K562 (cell line): ENCODE measurements at regions not wholly inside any gene's neighbourhood (a gene's known extent, or its start where the extent isn't known, plus 50 kb on each side); places are given as distances from the start of the nearest gene placed in this dataset.
A peak's percentile ranks its signal among the peaks of the same experiment; 100 is the strongest.

Experiments used
- ESRRA ChIP-seq: fragments of 450-650 bp; IDR thresholded peaks from 2 replicates; pipeline ENCODE4 v1.6.1; 2014; ENCODE audit warnings: low read depth, mild to moderate bottlenecking, moderate library complexity, borderline replicate concordance
- HMG20B ChIP-seq: fragments of 250-450 bp; sonication (Bioruptor Pico); IDR thresholded peaks from 2 replicates; pipeline ENCODE4 v1.5.0; 2021; ENCODE audit warnings: mild to moderate bottlenecking
- ILK ChIP-seq: fragments of 450-650 bp; IDR thresholded peaks from 2 replicates; pipeline ENCODE4 v1.6.1; 2016; ENCODE audit warnings: missing genetic modification characterization, low read depth, mild to moderate bottlenecking, missing compliant biosample characterization, moderate library complexity, borderline replicate concordance
- KDM2B ChIP-seq: fragments of 250-450 bp; sonication (Bioruptor Pico); IDR thresholded peaks from 2 replicates; pipeline ENCODE4 v1.8.0; 2021; ENCODE audit warnings: mild to moderate bottlenecking, moderate library complexity
- MEF2A ChIP-seq: IDR thresholded peaks from 2 replicates; pipeline ENCODE4 v1.6.1; 2011; ENCODE audit warnings: low read depth, mild to moderate bottlenecking, low read length, moderate library complexity; ENCODE audit not compliant: control insufficient read depth
- POU5F1 ChIP-seq: fragments of 150-350 bp; IDR thresholded peaks from 2 replicates; pipeline ENCODE4 v1.6.1; 2014; ENCODE audit warnings: borderline replicate concordance, low read length, low read depth, mild to moderate bottlenecking; ENCODE audit not compliant: partially characterized antibody
- SMAD3 ChIP-seq: fragments of 450-650 bp; formaldehyde crosslinking; conservative IDR thresholded peaks from 2 replicates; pipeline ENCODE4 v1.4.0; 2020; ENCODE audit warnings: mild to moderate bottlenecking
- TCF3 ChIP-seq: sonication (generic); formaldehyde crosslinking; IDR thresholded peaks from 2 replicates; pipeline ENCODE4 v1.4.0; 2020; ENCODE audit warnings: mild to moderate bottlenecking, missing genetic modification reagents

GRCh38 chr1:121483961-121484424 lies 299.2 kb downstream of the SRGAP2C start:
- TF ChIP-seq ILK (tag) = no peak
- TF ChIP-seq MEF2A = no peak
- TF ChIP-seq POU5F1 = no peak
- no peak for TF ChIP-seq TCF3
- TF ChIP-seq KDM2B = no peak
- TF ChIP-seq SMAD3 (CRISPR knock-in tag) = 0 out of 2 replicates have a peak, but pooled peaks have one; percentile 46
- no peak for TF ChIP-seq HMG20B (CRISPR knock-in tag)
- TF ChIP-seq ESRRA = no peak
